ENCODE measurements at regions not wholly inside any gene's neighbourhood (a gene's known extent, or its start where the extent isn't known, plus 50 kb on each side); places are given as distances from the start of the nearest gene placed in this dataset.

DNA sequence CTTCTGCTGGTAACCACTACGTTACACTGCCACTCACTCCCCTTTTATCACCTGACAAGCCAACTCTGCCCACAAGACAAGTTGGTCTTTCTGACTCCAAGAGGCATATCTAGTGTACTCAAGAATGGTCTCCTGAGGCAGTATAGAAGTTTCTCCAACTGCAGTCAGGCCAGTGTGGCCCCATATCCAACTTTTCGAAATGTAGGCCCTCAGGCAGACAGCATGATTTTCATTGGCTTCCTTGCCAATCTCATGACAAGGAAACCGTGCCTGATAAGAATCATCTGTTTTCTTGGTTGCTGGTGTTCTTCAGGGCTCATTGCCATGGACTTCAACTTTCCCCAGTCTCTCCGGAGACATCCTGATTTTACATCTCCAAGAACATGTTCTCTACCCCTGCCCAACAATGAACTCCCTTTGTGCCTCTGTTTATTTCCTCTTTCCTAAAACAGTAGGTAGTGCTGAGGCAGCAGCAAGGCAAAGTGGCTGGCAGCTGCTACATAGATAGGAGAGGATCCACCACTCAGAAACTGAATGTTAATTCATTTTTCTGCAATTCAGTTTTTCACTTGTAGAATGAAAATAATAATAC, 62.6 kb upstream of the SEMA6A start:
- Mint-ChIP-seq H3K27me3 (ENCODE audit: insufficient read depth) (no peaks in the 10 kb centered on the region), H3K27ac (no peak overlapping the region), H3K4me3 (no peak overlapping the region), H3K36me3 (ENCODE audit: low read depth) (no peaks in the 10 kb centered on the region), H3K9me3 (peaks cover 14% of the 10 kb centered on the region), H3K4me1 (ENCODE audit: low read depth) (no peaks in the 10 kb centered on the region)
- DNase-seq = no peak
- TF ChIP-seq, protein P1, sequence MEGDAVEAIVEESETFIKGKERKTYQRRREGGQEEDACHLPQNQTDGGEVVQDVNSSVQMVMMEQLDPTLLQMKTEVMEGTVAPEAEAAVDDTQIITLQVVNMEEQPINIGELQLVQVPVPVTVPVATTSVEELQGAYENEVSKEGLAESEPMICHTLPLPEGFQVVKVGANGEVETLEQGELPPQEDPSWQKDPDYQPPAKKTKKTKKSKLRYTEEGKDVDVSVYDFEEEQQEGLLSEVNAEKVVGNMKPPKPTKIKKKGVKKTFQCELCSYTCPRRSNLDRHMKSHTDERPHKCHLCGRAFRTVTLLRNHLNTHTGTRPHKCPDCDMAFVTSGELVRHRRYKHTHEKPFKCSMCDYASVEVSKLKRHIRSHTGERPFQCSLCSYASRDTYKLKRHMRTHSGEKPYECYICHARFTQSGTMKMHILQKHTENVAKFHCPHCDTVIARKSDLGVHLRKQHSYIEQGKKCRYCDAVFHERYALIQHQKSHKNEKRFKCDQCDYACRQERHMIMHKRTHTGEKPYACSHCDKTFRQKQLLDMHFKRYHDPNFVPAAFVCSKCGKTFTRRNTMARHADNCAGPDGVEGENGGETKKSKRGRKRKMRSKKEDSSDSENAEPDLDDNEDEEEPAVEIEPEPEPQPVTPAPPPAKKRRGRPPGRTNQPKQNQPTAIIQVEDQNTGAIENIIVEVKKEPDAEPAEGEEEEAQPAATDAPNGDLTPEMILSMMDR (IDR thresholded peaks at IDR 0.05) = no peak

DNA sequence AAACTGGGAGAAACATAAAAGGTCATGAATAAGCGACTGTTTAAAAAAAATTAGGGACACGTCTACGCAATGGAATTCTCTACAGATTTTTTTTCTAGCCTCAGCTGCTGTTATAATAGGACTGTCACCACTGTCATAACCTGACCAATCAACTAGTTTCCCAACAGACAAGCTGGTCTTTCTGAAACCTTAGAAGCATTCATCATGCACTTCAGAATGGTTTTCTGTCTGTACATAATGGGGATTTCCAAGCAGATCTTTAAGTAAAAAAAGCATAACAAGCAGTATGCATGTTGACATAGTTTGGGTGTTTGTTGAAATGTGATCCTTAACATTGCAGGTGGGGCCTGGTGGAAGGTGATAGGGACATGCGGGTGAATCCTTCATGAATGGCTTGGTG, 58.3 kb upstream of the SEMA6A start:
- peaks cover 1% of the 10 kb centered on the region; the same call in 1 of the 2 replicates for H3K27me3 Mint-ChIP-seq (ENCODE audit: insufficient read depth)
- no peaks in the 10 kb centered on the region for H3K36me3 Mint-ChIP-seq (ENCODE audit: low read depth)
- H3K4me1 Mint-ChIP-seq (ENCODE audit: low read depth) = no peaks in the 10 kb centered on the region
- TF ChIP-seq, protein P1 (IDR thresholded peaks at IDR 0.05) = no peak
- H3K27ac Mint-ChIP-seq = no peak overlapping the region
- DNase-seq = no peak
- no peak overlapping the region for H3K4me3 Mint-ChIP-seq
- H3K9me3 Mint-ChIP-seq = peaks cover 17% of the 10 kb centered on the region

DNA sequence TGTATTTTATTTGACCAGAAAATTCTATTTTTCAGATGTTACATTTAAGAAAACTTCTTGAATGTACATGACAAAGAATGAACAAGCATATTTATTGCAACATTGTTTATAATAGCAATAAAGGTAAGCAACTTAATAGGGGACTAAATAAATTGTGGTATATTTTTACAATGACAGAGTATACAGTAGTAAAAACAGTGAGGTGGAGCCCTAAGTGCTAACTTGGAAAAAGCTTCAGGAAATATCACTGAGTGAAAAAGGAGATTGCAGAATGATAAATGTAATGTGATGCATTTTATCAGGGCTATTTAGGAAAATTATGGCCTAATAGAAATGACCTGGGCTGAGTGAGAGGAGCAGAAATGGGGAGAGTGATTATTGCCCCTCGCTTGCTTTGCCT, 56.5 kb upstream of the SEMA6A start:
- Mint-ChIP-seq H3K27ac (no peak overlapping the region), H3K4me3 (no peak overlapping the region), H3K27me3 (ENCODE audit: insufficient read depth) (peaks cover 1% of the 10 kb centered on the region; the same call in 1 of the 2 replicates), H3K9me3 (peaks cover 23% of the 10 kb centered on the region), H3K36me3 (ENCODE audit: low read depth) (0 out of 2 replicates have a peak, but pooled peaks cover 1% of the 10 kb centered on the region), H3K4me1 (ENCODE audit: low read depth) (no peaks in the 10 kb centered on the region)
- DNase-seq = no peak
- TF ChIP-seq, protein P1 (IDR thresholded peaks at IDR 0.05) = no peak

DNA sequence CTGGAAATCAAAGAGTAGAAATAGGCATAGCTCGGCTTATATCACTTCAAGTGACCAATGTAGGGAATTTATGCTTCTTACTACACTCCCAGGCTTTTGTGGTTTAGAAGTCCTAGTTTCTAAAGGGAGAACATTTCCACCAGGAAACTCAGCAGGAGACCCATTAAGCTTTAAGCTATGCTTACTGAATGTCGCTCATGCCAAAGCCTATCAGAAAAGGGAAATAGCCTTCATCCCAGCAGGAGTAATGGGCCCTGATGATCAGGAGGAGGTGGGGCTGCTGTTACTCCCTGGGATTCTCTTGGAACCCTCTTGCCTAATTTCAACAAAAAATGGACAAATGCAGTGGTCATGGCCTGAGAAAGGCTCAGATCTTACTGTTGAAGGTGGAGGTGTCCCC, 54.5 kb upstream of the SEMA6A start:
- Mint-ChIP-seq H3K4me3 (no peak overlapping the region), H3K4me1 (ENCODE audit: low read depth) (no peaks in the 10 kb centered on the region), H3K27ac (no peak overlapping the region), H3K9me3 (peaks cover 18% of the 10 kb centered on the region), H3K27me3 (ENCODE audit: insufficient read depth) (peaks cover 1% of the 10 kb centered on the region; the same call in 1 of the 2 replicates), H3K36me3 (ENCODE audit: low read depth) (0 out of 2 replicates have a peak, but pooled peaks cover 4% of the 10 kb centered on the region)
- TF ChIP-seq, protein P1 (IDR thresholded peaks at IDR 0.05) = no peak
- DNase-seq = no peak

DNA sequence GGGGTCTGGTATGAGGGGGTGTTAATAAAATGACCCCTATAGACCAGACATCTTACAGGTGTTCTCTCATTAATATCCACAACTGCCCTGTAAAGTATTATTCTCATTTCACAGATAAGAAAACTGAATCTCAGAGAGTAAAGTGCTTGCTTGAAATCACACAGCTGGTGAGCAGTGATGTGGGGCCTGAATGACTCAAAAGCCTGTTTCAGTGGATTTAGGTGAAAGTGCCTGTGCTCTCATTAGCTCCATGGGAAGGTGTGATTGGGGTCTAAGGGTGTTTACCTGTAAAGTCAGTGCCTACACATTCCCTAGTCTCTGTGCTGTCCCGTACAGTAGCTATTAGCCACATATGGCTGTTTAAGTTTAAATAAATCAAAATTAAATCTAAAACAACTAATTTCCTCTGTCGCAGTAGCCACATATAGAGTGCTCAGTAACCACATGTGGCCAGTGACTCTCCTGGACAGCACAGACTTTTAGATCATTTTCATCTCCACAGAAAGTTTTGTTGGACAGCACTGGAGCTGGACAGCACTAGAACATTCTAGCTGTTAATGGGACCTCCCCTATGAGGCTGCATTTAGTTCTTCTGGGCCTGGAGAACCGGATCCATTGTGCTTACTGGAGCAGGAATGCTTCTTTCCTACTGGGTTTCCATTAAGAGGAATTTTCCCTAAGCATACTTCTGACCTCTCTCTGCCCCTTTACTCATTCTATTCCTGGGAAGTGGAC, 52.5 kb upstream of the SEMA6A start:
- Mint-ChIP-seq H3K27ac (no peak overlapping the region), H3K4me1 (ENCODE audit: low read depth) (no peaks in the 10 kb centered on the region), H3K4me3 (no peak overlapping the region), H3K27me3 (ENCODE audit: insufficient read depth) (peaks cover 4% of the 10 kb centered on the region; the same call in 1 of the 2 replicates), H3K36me3 (ENCODE audit: low read depth) (0 out of 2 replicates have a peak, but pooled peaks cover 4% of the 10 kb centered on the region), H3K9me3 (peaks cover 20% of the 10 kb centered on the region; the same call in 1 of the 2 replicates)
- DNase-seq = no peak
- TF ChIP-seq, protein P1 (IDR thresholded peaks at IDR 0.05) = no peak

Data from HFFc6 (cell line).